Activated naive CD4-positive, alpha-beta T cell treated with anti-CD3 and anti-CD28 coated beads, Interleukin-2, amount 10 ng/mL, durations not matched to agents 7 days and 5 days (primary cell): ENCODE measurements at regions not wholly inside any gene's neighbourhood (a gene's known extent, or its start where the extent isn't known, plus 50 kb on each side); places are given as distances from the start of the nearest gene placed in this dataset.

Source experiments
- CTCF ChIA-PET: fragments of 350-600 bp; sonication (Branson Sonifier 250); formaldehyde crosslinking; loops from one replicate; lab custom pipeline; 2021; ENCODE audit warnings: antibody characterized with exemption; lab: Charles Lee
- DNase-seq: peaks from one replicate; pipeline ENCODE4 v3.0.0-alpha.2; 2020
- H3K27ac Mint-ChIP-seq: one replicate; pipeline ENCODE4 v1.8.0; 2021; ENCODE audit warnings: mild to moderate bottlenecking, moderate library complexity, mixed read lengths
- H3K27me3 Mint-ChIP-seq: one replicate; pipeline ENCODE4 v1.8.0; 2021; ENCODE audit warnings: mild to moderate bottlenecking, mixed read lengths
- H3K36me3 Mint-ChIP-seq: one replicate; pipeline ENCODE4 v1.8.0; 2021; ENCODE audit warnings: mixed read lengths
- H3K4me1 Mint-ChIP-seq: one replicate; pipeline ENCODE4 v1.8.0; 2021; ENCODE audit warnings: mixed read lengths
- H3K4me3 Mint-ChIP-seq: one replicate; pipeline ENCODE4 v1.8.0; 2021; ENCODE audit warnings: mild to moderate bottlenecking, moderate library complexity, mixed read lengths
- H3K9me3 Mint-ChIP-seq: one replicate; pipeline ENCODE4 v1.8.0; 2021; ENCODE audit warnings: mixed read lengths

GRCh38 chr9:16245756-16246440, 624.6 kb downstream of the BNC2 start:
- Mint-ChIP-seq H3K36me3 (no peaks in the 10 kb centered on the region), H3K4me1 (no peaks in the 10 kb centered on the region), H3K27me3 (no peaks in the 10 kb centered on the region), H3K4me3 (no peak overlapping the region), H3K27ac (no peak overlapping the region), H3K9me3 (no peaks in the 10 kb centered on the region)
- DNase-seq, result no peak
- CTCF ChIA-PET, result no interaction called here

GRCh38 chr9:16246785-16247184, 623.7 kb downstream of the BNC2 start:
- DNase-seq, result no peak
- Mint-ChIP-seq H3K9me3 (no peaks in the 10 kb centered on the region), H3K4me1 (no peaks in the 10 kb centered on the region), H3K36me3 (no peaks in the 10 kb centered on the region), H3K27me3 (no peaks in the 10 kb centered on the region), H3K27ac (no peak overlapping the region), H3K4me3 (no peak overlapping the region)
- CTCF ChIA-PET, result no interaction called here

DNA sequence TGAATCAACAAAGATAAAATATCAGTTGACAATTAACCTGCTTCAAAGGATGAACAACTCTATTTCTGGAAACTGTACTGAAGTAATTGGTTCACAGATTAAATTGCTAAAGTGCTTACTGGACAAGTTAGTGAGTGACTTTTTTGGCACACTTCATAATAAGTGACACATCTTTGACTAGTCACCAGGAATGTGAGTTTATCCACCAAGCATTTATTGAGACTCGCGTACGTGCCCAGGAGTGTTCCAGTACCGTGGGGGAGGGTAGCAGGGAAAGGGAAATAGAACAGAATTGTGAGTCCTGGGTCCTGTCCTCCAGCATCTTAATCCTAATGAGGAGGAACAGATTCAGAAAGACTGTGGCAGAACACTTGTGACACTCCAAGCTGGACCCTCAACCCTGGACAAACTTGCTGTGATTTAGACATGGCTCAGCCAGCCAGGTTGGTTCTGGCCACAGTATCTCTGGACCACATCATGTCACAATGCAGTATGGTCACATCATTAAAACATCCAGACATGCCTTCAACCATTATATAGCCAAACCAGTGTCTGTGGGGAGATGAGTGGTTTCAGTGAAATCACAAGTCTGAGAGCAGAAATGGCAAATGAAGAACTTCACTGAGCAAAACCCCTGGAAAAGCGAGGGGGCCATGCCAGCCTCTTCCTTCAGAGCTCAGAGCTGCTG, 623.1 kb downstream of the BNC2 start:
- Mint-ChIP-seq H3K4me1 (no peaks in the 10 kb centered on the region), H3K36me3 (no peaks in the 10 kb centered on the region), H3K9me3 (no peaks in the 10 kb centered on the region), H3K27ac (no peak overlapping the region), H3K27me3 (no peaks in the 10 kb centered on the region), H3K4me3 (no peak overlapping the region)
- no peak for DNase-seq
- CTCF ChIA-PET, result no interaction called here

- no peak for DNase-seq
- CTCF ChIA-PET, result no interaction called here
- no peak overlapping the region for H3K27ac Mint-ChIP-seq
- no peak overlapping the region for H3K4me3 Mint-ChIP-seq
- H3K9me3 Mint-ChIP-seq, result no peaks in the 10 kb centered on the region
- H3K4me1 Mint-ChIP-seq, result no peaks in the 10 kb centered on the region
- H3K36me3 Mint-ChIP-seq, result no peaks in the 10 kb centered on the region
- H3K27me3 Mint-ChIP-seq, result no peaks in the 10 kb centered on the region
Measured at GRCh38 chr9:16248822-16249221, 621.6 kb downstream of the BNC2 start.

- Mint-ChIP-seq H3K4me1 (no peaks in the 10 kb centered on the region), H3K36me3 (no peaks in the 10 kb centered on the region), H3K9me3 (no peaks in the 10 kb centered on the region), H3K27me3 (no peaks in the 10 kb centered on the region), H3K4me3 (no peak overlapping the region), H3K27ac (no peak overlapping the region)
- DNase-seq, result no peak
- CTCF ChIA-PET, result no interaction called here
Measured at GRCh38 chr9:16252616-16253015, 617.9 kb downstream of the BNC2 start.

DNA sequence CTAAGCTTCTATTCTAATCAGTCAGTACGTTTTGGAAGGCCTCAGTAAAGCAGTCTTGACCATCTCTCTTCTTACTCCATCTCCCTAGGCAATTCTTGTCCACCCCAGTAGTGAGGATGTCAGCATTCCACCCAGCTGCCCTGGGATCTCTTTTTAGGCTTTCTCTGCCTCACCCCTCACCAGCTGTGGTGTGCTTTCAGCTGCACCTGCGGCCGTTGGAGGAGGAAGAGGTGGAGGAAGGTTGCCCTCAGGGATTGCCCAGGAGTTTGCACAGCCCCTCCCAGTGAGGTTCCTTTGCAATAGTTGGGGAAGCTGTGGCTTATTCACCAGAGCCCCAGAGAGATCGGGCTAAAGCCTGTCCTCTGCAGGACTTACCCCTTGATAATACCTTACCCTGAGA, 615.8 kb downstream of the BNC2 start:
- H3K4me1 Mint-ChIP-seq, result no peaks in the 10 kb centered on the region
- H3K4me3 Mint-ChIP-seq, result no peak overlapping the region
- no peaks in the 10 kb centered on the region for H3K36me3 Mint-ChIP-seq
- no peaks in the 10 kb centered on the region for H3K27me3 Mint-ChIP-seq
- H3K27ac Mint-ChIP-seq, result no peak overlapping the region
- no peak for DNase-seq
- CTCF ChIA-PET, result no interaction called here
- no peaks in the 10 kb centered on the region for H3K9me3 Mint-ChIP-seq

- H3K27ac Mint-ChIP-seq, result no peak overlapping the region
- H3K4me3 Mint-ChIP-seq, result no peak overlapping the region
- CTCF ChIA-PET, result no interaction called here
Measured at GRCh38 chr9:16255217-16255616, 615.3 kb downstream of the BNC2 start.

DNA sequence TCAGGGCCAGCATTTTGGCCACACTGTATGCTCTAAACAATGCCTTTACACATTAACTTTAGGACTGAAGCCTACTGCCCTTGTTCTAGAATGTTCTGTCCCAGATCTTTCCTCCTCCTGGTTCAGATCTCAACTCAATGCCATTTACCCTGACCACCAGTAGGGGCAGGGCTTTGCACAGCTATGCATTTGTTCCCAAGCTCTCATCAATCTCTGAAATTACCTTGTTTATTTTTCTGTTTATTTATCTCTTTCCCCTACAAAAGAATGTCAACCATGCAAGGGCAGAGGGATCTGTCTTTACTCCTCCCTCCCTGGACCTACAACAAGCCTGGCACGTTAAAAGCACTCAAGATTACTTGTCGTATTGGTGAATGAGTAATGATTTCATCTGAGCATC, 612.9 kb downstream of the BNC2 start:
- no peaks in the 10 kb centered on the region for H3K27me3 Mint-ChIP-seq
- H3K4me3 Mint-ChIP-seq, result no peak overlapping the region
- H3K9me3 Mint-ChIP-seq, result no peaks in the 10 kb centered on the region
- no peak for DNase-seq
- CTCF ChIA-PET, result no interaction called here
- no peaks in the 10 kb centered on the region for H3K4me1 Mint-ChIP-seq
- no peak overlapping the region for H3K27ac Mint-ChIP-seq
- H3K36me3 Mint-ChIP-seq, result no peaks in the 10 kb centered on the region

More at GRCh38 chr9:16255217-16255616, 615.3 kb downstream of the BNC2 start:
- H3K4me1 Mint-ChIP-seq, result no peaks in the 10 kb centered on the region
- no peaks in the 10 kb centered on the region for H3K36me3 Mint-ChIP-seq
- H3K9me3 Mint-ChIP-seq, result no peaks in the 10 kb centered on the region
- DNase-seq, result no peak
- H3K27me3 Mint-ChIP-seq, result no peaks in the 10 kb centered on the region

DNA sequence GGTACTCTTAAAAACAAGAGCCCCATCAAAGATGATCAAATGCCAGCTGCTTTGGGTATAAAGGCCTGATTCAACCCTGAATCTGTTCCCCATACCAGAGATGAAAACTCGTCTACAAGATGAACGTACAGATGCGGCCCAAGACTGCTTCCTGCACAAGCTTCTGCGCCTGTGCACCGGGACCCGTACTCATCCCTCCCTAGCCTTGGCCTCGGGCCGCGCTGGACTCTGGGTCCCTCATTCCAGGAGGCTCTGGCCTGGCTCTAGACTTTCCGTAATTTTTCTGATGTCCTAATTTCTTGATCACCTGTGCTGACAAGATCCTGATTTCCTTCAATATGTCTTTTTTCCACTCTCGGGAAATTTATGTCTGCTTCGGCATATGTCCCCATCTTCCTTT, 612.3 kb downstream of the BNC2 start:
- H3K27me3 Mint-ChIP-seq, result no peaks in the 10 kb centered on the region
- H3K4me3 Mint-ChIP-seq, result no peak overlapping the region
- DNase-seq, result no peak
- H3K4me1 Mint-ChIP-seq, result no peaks in the 10 kb centered on the region
- no peaks in the 10 kb centered on the region for H3K36me3 Mint-ChIP-seq
- no peak overlapping the region for H3K27ac Mint-ChIP-seq
- no peaks in the 10 kb centered on the region for H3K9me3 Mint-ChIP-seq
- CTCF ChIA-PET, result no interaction called here

DNA sequence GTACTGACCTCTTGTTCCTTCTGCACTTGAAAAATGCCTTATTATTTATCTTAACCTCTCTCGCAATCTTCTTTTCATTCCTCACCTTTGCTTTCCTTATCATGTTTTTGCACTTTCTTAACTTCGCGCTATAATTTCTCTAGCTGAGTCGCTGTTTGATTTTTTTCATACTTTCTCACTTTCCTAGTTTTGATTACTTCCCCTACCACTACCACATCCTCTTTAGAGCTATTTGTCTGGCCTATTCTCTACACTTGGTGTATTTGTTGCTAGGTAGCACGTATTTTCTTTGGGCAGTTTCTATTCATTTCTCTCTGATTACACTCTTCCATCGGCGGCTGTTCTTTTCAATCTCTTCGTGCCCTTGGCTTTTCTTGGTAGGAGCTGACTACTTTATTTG, 611.8 kb downstream of the BNC2 start:
- CTCF ChIA-PET, result no interaction called here
- Mint-ChIP-seq H3K36me3 (no peaks in the 10 kb centered on the region), H3K4me3 (no peak overlapping the region)

GRCh38 chr9:16262477-16263261, 607.8 kb downstream of the BNC2 start:
- Mint-ChIP-seq H3K9me3 (no peaks in the 10 kb centered on the region), H3K36me3 (no peaks in the 10 kb centered on the region), H3K27me3 (no peaks in the 10 kb centered on the region), H3K4me1 (no peaks in the 10 kb centered on the region), H3K4me3 (no peak overlapping the region), H3K27ac (no peak overlapping the region)
- CTCF ChIA-PET, result no interaction called here
- DNase-seq, result no peak

More for the DNA sequence above, 611.8 kb downstream of the BNC2 start:
- no peak for DNase-seq
- H3K9me3 Mint-ChIP-seq, result no peaks in the 10 kb centered on the region
- H3K27ac Mint-ChIP-seq, result no peak overlapping the region
- no peaks in the 10 kb centered on the region for H3K4me1 Mint-ChIP-seq
- no peaks in the 10 kb centered on the region for H3K27me3 Mint-ChIP-seq

DNA sequence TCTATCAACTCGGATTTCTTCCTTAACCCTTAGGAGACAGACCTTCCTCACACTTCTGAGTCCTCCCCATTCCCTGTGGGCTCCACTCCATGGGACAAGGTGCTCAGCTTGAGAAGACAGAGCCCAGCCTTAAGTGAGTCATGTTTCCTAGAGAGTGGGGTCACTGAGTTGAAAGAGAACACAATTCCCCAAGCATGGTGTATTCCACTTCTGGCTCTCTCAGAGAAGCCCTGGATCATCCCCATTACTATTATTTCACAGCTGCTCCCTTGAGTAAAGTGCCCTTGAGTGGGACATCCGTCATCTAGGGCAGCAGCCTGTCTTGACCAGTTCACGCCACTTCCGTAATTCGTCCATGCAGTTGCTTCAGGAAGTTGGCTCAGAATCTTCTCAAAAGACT, 604.8 kb downstream of the BNC2 start:
- no peak for DNase-seq
- CTCF ChIA-PET, result no interaction called here
- Mint-ChIP-seq H3K4me3 (no peak overlapping the region), H3K4me1 (no peaks in the 10 kb centered on the region), H3K9me3 (no peaks in the 10 kb centered on the region), H3K27ac (no peak overlapping the region), H3K27me3 (no peaks in the 10 kb centered on the region), H3K36me3 (no peaks in the 10 kb centered on the region)

DNA sequence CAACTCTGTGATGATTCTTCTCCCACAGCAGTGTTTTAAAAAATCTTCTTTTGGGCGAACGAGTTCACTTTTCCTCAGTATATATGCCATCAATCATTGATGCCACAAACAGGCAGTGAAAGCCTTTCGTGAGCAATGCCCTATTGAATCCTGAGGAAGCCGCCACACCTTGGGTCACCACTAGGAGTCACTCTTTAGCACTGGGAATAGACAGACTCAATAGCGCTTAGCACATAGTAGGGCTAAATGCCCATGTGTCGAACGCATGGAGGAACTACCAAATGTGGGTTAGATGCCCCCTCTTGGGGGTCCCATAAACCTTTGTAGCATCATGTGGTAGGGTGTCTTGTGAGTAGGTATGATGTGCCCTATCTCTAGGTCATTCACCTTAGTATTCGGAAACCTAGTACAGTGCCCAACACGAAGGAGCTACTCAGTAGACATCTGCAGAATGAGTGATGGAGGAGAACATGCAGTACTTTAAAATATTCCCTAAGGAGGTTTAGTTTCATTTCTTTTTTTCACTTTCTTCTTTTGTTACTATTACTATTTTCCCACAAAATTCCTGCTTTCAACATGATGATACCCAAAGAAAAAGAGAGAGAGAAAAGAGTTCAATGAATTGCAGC, 603.7 kb downstream of the BNC2 start:
- Mint-ChIP-seq H3K27me3 (no peaks in the 10 kb centered on the region), H3K27ac (no peak overlapping the region), H3K36me3 (no peaks in the 10 kb centered on the region), H3K9me3 (no peaks in the 10 kb centered on the region), H3K4me3 (no peak overlapping the region), H3K4me1 (no peaks in the 10 kb centered on the region)
- no peak for DNase-seq
- CTCF ChIA-PET, result interaction anchor here (1.2 kb wide), 1 partner anchor 10 kb away, joined by 3 read pairs; no protein-coding TSS in a partner anchor

DNA sequence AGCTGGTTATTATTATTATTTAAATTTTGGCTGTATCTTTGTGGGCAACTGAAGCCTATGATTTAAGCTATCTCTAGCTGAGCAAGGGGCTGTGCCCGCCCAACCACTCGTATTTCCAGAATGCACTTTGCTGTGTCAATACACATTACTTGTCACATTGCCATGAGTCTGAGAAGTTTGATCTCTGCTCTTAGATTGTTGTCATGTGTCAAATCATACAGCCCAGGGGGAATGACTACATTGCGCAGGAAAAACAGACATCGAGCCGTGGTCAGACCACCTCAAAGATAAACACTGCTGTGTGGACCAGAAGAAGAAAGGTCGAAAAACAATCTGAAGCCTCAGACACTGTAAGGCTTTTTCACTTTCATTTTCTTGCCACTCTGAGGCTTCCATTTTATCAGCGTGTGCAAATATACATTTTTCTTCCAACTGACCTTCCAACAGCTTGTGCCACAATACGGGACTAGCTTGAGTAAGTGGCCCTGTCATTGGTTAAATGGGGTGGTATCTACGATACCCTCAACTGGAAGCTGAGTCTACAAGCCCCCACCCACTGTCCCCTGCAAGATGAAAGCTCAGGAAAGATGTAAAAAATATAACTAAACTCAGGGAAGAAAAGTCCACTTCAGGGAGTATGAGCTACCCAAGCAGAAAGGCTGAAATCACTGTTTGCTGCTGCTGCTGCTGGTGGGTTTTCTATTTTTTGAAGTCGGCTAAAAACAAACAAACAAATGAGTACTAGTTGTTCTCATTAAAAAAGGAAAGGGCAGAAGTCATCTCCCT, 603.0 kb downstream of the BNC2 start:
- Mint-ChIP-seq H3K4me1 (no peaks in the 10 kb centered on the region), H3K27me3 (no peaks in the 10 kb centered on the region), H3K9me3 (no peaks in the 10 kb centered on the region), H3K36me3 (no peaks in the 10 kb centered on the region), H3K4me3 (no peak overlapping the region), H3K27ac (no peak overlapping the region)
- DNase-seq, result no peak
- CTCF ChIA-PET, result interaction anchor here (1.2 kb wide), 1 partner anchor 11 kb away, joined by 3 read pairs; no protein-coding TSS in a partner anchor
